ENCODE measurements at regions not wholly inside any gene's neighbourhood (a gene's known extent, or its start where the extent isn't known, plus 50 kb on each side); places are given as distances from the start of the nearest gene placed in this dataset.

GRCh38 chr5:155753943-155754581 is 572.9 kb upstream of the SGCD start (continued):
- no peak for TF ChIP-seq E2F6 (IDR thresholded peaks at IDR 0.05)

Measured in H1 (cell line).